GM19025 (cell line): ENCODE measurements at regions not wholly inside any gene's neighbourhood (a gene's known extent, or its start where the extent isn't known, plus 50 kb on each side); places are given as distances from the start of the nearest gene placed in this dataset.
"Not testable (repeated sequence)": the region's sequence is repeated elsewhere in the genome, so short reads cannot be mapped to it uniquely, and the experiment has no call there.

Experiments used
- ATAC-seq: cut with Tn5 transposase; IDR thresholded peaks from one replicate; pipeline ENCODE4 v1.9.1; 2021; ENCODE audit warnings: mild to moderate bottlenecking, low read depth, moderate library complexity; ENCODE audit not compliant: unreplicated experiment

GRCh38 chr5:67674159-67674655 is 477.6 kb upstream of the CD180 start:
- no peak for ATAC-seq

- no peak for ATAC-seq
Observed at GRCh38 chr5:67673618-67674017, 477.0 kb upstream of the CD180 start.

GRCh38 chr5:67673180-67673579 is 476.6 kb upstream of the CD180 start:
- ATAC-seq: no peak

GRCh38 chr5:67672636-67673035 is 476.0 kb upstream of the CD180 start:
- no peak for ATAC-seq

GRCh38 chr5:67669916-67670315 is 473.3 kb upstream of the CD180 start:
- ATAC-seq: no peak

GRCh38 chr5:67660149-67660548 is 463.6 kb upstream of the CD180 start:
- ATAC-seq: no peak

GRCh38 chr5:67659288-67659687 is 462.7 kb upstream of the CD180 start:
- ATAC-seq: no peak

- no peak for ATAC-seq
Observed at GRCh38 chr5:67657055-67657454, 460.5 kb upstream of the CD180 start.

- ATAC-seq: no peak
Observed at GRCh38 chr5:67652201-67652600, 455.6 kb upstream of the CD180 start.

- no peak for ATAC-seq
Observed at GRCh38 chr5:67651180-67651579, 454.6 kb upstream of the CD180 start.

GRCh38 chr5:67648201-67648671 is 451.6 kb upstream of the CD180 start:
- no peak for ATAC-seq

- ATAC-seq: no peak
Observed at GRCh38 chr5:67647772-67648171, 451.2 kb upstream of the CD180 start.

- no peak for ATAC-seq
Observed at GRCh38 chr5:67644221-67644920, 447.8 kb upstream of the CD180 start.

- no peak for ATAC-seq
Observed at GRCh38 chr5:67643536-67643935, 446.9 kb upstream of the CD180 start.

GRCh38 chr5:67639976-67640375 is 443.4 kb upstream of the CD180 start:
- no peak for ATAC-seq

- ATAC-seq: no peak
Observed at GRCh38 chr5:67639313-67639712, 442.7 kb upstream of the CD180 start.

GRCh38 chr5:67636850-67637524 is 440.4 kb upstream of the CD180 start:
- no peak for ATAC-seq

GRCh38 chr5:67636091-67636490 is 439.5 kb upstream of the CD180 start:
- no peak for ATAC-seq

GRCh38 chr5:67627079-67627478 is 430.5 kb upstream of the CD180 start:
- ATAC-seq: not testable (repeated sequence)

- ATAC-seq: no peak
Observed at GRCh38 chr5:67623078-67623477, 426.5 kb upstream of the CD180 start.

- no peak for ATAC-seq
Observed at GRCh38 chr5:67620424-67621397, 424.1 kb upstream of the CD180 start.
